ENCODE measurements at regions not wholly inside any gene's neighbourhood (a gene's known extent, or its start where the extent isn't known, plus 50 kb on each side); places are given as distances from the start of the nearest gene placed in this dataset.

DNA sequence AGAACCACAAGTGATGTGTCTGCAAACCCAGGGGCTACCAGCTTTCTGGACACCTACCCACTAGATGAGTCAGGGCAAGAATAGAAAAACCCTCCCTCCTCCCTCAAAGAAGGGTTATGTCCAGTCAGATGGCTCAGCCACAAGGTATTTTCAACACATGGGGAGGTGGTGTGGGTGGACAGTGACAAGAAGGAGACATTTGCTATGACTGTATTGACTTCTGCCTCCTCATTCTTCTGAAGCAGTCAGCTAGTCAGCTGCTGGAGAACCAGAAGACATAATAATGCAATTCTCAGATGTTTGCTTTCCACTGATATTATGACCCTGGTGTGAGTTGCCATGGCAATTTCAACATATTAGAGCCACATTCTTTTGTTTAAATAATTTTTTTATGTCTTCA, 66.7 kb upstream of the GOLGA8B start:
- no peaks in the 10 kb centered on the region for H3K9me1 ChIP-seq (ENCODE audit: control insufficient read depth, extremely low read depth, insufficient read depth, low read length)
- no peak overlapping the region for H3K9ac ChIP-seq (ENCODE audit: control insufficient read depth, extremely low read depth, insufficient read depth, low read length)
- no peak overlapping the region for H3K4me2 ChIP-seq (ENCODE audit: control insufficient read depth, extremely low read depth, insufficient read depth, low read depth, low read length)
- FAIRE-seq (no peak), DNase-seq (ENCODE audit: low read depth, low spot score) (no peak)
- no peaks in the 10 kb centered on the region for H3K4me1 ChIP-seq (ENCODE audit: control insufficient read depth, extremely low read depth, insufficient read depth, low read length)
- no peaks in the 10 kb centered on the region for H3K79me2 ChIP-seq (ENCODE audit: control insufficient read depth, insufficient read depth, low read length)
- dilution Hi-C loops (cut with MboI; ENCODE audit: extremely low pct_ligation_motif_present, low sequenced_read_pairs), result no loop called here
- H3K36me3 ChIP-seq (ENCODE audit: control insufficient read depth in 2 of 2, extremely low read depth in 1 of 2, insufficient read depth in 2 of 2, low read length in 2 of 2), result no peaks in the 10 kb centered on the region
- H3K4me3 ChIP-seq (ENCODE audit: control insufficient read depth in 2 of 3, extremely low read depth in 1 of 3, insufficient read depth in 2 of 3, low read depth in 1 of 3, low read length in 3 of 3), result no peak overlapping the region
- H3K27ac ChIP-seq (ENCODE audit: control insufficient read depth, insufficient read depth, low read length), result no peak overlapping the region
- H4K20me1 ChIP-seq (ENCODE audit: control insufficient read depth, extremely low read depth, insufficient read depth, low read length), result no peaks in the 10 kb centered on the region
- H3K9me3 ChIP-seq (ENCODE audit: control insufficient read depth, low read depth, low read length), result no peaks in the 10 kb centered on the region
- TF ChIP-seq EZH2 (IDR thresholded peaks at IDR 0.05; ENCODE audit: low read length), result no peak
- TF ChIP-seq, protein P1, sequence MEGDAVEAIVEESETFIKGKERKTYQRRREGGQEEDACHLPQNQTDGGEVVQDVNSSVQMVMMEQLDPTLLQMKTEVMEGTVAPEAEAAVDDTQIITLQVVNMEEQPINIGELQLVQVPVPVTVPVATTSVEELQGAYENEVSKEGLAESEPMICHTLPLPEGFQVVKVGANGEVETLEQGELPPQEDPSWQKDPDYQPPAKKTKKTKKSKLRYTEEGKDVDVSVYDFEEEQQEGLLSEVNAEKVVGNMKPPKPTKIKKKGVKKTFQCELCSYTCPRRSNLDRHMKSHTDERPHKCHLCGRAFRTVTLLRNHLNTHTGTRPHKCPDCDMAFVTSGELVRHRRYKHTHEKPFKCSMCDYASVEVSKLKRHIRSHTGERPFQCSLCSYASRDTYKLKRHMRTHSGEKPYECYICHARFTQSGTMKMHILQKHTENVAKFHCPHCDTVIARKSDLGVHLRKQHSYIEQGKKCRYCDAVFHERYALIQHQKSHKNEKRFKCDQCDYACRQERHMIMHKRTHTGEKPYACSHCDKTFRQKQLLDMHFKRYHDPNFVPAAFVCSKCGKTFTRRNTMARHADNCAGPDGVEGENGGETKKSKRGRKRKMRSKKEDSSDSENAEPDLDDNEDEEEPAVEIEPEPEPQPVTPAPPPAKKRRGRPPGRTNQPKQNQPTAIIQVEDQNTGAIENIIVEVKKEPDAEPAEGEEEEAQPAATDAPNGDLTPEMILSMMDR (optimal IDR thresholded peaks at IDR 0.05 in 1 of 3, IDR thresholded peaks at IDR 0.05 in 1 of 3, conservative IDR thresholded peaks at IDR 0.05 in 1 of 3; ENCODE audit: extremely low read depth in 1 of 3, insufficient read depth in 2 of 3, low read length in 3 of 3), result no peak
- H2AFZ ChIP-seq (ENCODE audit: control insufficient read depth, low read length), result no peak overlapping the region
- no peaks in the 10 kb centered on the region for H3K27me3 ChIP-seq (ENCODE audit: control insufficient read depth, extremely low read depth, insufficient read depth, low read length)

DNA sequence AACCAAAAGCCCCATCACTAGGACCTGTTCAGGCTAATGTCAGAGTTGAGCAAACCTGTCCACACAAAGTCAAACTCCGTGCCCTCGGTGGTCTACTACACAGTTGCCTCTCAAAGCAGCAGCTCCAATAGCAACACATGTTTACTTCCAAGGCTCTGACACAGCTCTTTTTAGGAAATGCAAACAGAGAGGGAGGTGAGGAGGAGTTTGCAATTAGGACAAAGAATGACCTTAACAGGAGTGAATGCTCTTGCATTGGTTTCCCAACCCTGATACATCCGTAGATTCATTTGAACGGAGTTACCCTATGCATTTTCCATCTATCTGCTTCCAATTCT, 64.8 kb upstream of the GOLGA8B start:
- no peak for FAIRE-seq
- dilution Hi-C loops (cut with MboI; ENCODE audit: extremely low pct_ligation_motif_present, low sequenced_read_pairs), result no loop called here

More for the DNA sequence above, 64.8 kb upstream of the GOLGA8B start:
- Histone ChIP-seq H3K27me3 (ENCODE audit: control insufficient read depth, extremely low read depth, insufficient read depth, low read length) (no peaks in the 10 kb centered on the region), H3K4me2 (ENCODE audit: control insufficient read depth, extremely low read depth, insufficient read depth, low read depth, low read length) (no peak overlapping the region), H3K4me3 (ENCODE audit: control insufficient read depth in 2 of 3, extremely low read depth in 1 of 3, insufficient read depth in 2 of 3, low read depth in 1 of 3, low read length in 3 of 3) (no peak overlapping the region), H3K79me2 (ENCODE audit: control insufficient read depth, insufficient read depth, low read length) (no peaks in the 10 kb centered on the region), H2AFZ (ENCODE audit: control insufficient read depth, low read length) (no peak overlapping the region), H3K4me1 (ENCODE audit: control insufficient read depth, extremely low read depth, insufficient read depth, low read length) (no peaks in the 10 kb centered on the region), H3K36me3 (ENCODE audit: control insufficient read depth in 2 of 2, extremely low read depth in 1 of 2, insufficient read depth in 2 of 2, low read length in 2 of 2) (no peaks in the 10 kb centered on the region), H3K27ac (ENCODE audit: control insufficient read depth, insufficient read depth, low read length) (no peak overlapping the region), H3K9me3 (ENCODE audit: control insufficient read depth, low read depth, low read length) (no peaks in the 10 kb centered on the region), H3K9me1 (ENCODE audit: control insufficient read depth, extremely low read depth, insufficient read depth, low read length) (no peaks in the 10 kb centered on the region), H3K9ac (ENCODE audit: control insufficient read depth, extremely low read depth, insufficient read depth, low read length) (no peak overlapping the region), H4K20me1 (ENCODE audit: control insufficient read depth, extremely low read depth, insufficient read depth, low read length) (no peaks in the 10 kb centered on the region)
- TF ChIP-seq, protein P1 (optimal IDR thresholded peaks at IDR 0.05 in 1 of 3, IDR thresholded peaks at IDR 0.05 in 1 of 3, conservative IDR thresholded peaks at IDR 0.05 in 1 of 3; ENCODE audit: extremely low read depth in 1 of 3, insufficient read depth in 2 of 3, low read length in 3 of 3), result no peak
- no peak for TF ChIP-seq EZH2 (IDR thresholded peaks at IDR 0.05; ENCODE audit: low read length)
- no peak for DNase-seq (ENCODE audit: low read depth, low spot score)

All from keratinocyte (primary cell).